ENCODE measurements at regions not wholly inside any gene's neighbourhood (a gene's known extent, or its start where the extent isn't known, plus 50 kb on each side); places are given as distances from the start of the nearest gene placed in this dataset.

- TF ChIP-seq MAZ (IDR thresholded peaks at IDR 0.05; ENCODE audit: borderline replicate concordance, low read depth, low read length) (no peak), CTCF (IDR thresholded peaks at IDR 0.05) (no peak), SMC3 (IDR thresholded peaks at IDR 0.05) (no peak), POLR2A (IDR thresholded peaks at IDR 0.05; ENCODE audit: low read length) (no peak), RCOR1 (IDR thresholded peaks at IDR 0.05; ENCODE audit: low read depth, low read length) (no peak)
Measured at GRCh38 chr10:8473205-8473604, 418.7 kb downstream of the GATA3 start.
